NT2/D1 (cell line): ENCODE measurements at regions not wholly inside any gene's neighbourhood (a gene's known extent, or its start where the extent isn't known, plus 50 kb on each side); places are given as distances from the start of the nearest gene placed in this dataset.
"Not testable (repeated sequence)": the region's sequence is repeated elsewhere in the genome, so short reads cannot be mapped to it uniquely, and the experiment has no call there.

Source experiments
- DNase-seq: peaks from one replicate; pipeline ENCODE4 v3.0.0-alpha.2; 2011; ENCODE audit warnings: low read depth, low spot score
- H3K27me3 ChIP-seq: 2 replicates; pipeline ENCODE4 v1.6.0; 2011; ENCODE audit warnings: mild to moderate bottlenecking; ENCODE audit not compliant: insufficient read length, insufficient read depth
- H3K36me3 ChIP-seq: 2 replicates; pipeline ENCODE4 v1.6.1; 2011; ENCODE audit warnings: mild to moderate bottlenecking, low read length, mixed read lengths; ENCODE audit not compliant: insufficient read depth, insufficient read length
- H3K4me1 ChIP-seq: 2 replicates; pipeline ENCODE4 v1.5.1; 2011; ENCODE audit not compliant: insufficient read depth, insufficient read length
- H3K4me3 ChIP-seq: 2 replicates; pipeline ENCODE4 v1.5.1; 2011; ENCODE audit warnings: low read depth; ENCODE audit not compliant: insufficient read length
- H3K9ac ChIP-seq: 2 replicates; pipeline ENCODE4 v1.6.0; 2011; ENCODE audit warnings: low read depth; ENCODE audit not compliant: insufficient read length
- H3K9me3 ChIP-seq: 2 replicates; pipeline ENCODE4 v1.5.1; 2011; ENCODE audit warnings: mild to moderate bottlenecking, low read length; ENCODE audit not compliant: insufficient read depth
- SUZ12 ChIP-seq: IDR thresholded peaks from 2 replicates; pipeline ENCODE4 v1.6.1; 2011; ENCODE audit not compliant: insufficient read length, insufficient read depth; ENCODE audit errors: extremely low read depth
- YY1 ChIP-seq: IDR thresholded peaks from 2 replicates; pipeline ENCODE4 v1.6.1; 2011; ENCODE audit not compliant: insufficient read length, insufficient read depth
- ZNF274 ChIP-seq: IDR thresholded peaks from 2 replicates; pipeline ENCODE4 v1.6.1; 2011; ENCODE audit warnings: mild to moderate bottlenecking, low read depth, low read length

GRCh38 chr4:158094413-158095134 lies 78.3 kb downstream of the GASK1B start:
- Histone ChIP-seq H3K9me3 (no peaks in the 10 kb centered on the region; the same call in 1 of the 2 replicates), H3K27me3 (no peaks in the 10 kb centered on the region), H3K36me3 (no peaks in the 10 kb centered on the region), H3K4me1 (no peaks in the 10 kb centered on the region), H3K4me3 (no peak overlapping the region), H3K9ac (no peak overlapping the region)
- DNase-seq = no peak
- TF ChIP-seq ZNF274 (no peak), SUZ12 (no peak), YY1 (no peak)

- TF ChIP-seq SUZ12 = no peak
- no peak for TF ChIP-seq ZNF274
- TF ChIP-seq YY1 = no peak
- Histone ChIP-seq H3K9me3 (no peaks in the 10 kb centered on the region), H3K4me3 (no peak overlapping the region), H3K9ac (no peak overlapping the region), H3K27me3 (no peaks in the 10 kb centered on the region), H3K36me3 (no peaks in the 10 kb centered on the region), H3K4me1 (no peaks in the 10 kb centered on the region)
- DNase-seq = no peak
Observed at GRCh38 chr4:158090323-158090722, 82.5 kb downstream of the GASK1B start.

- H3K4me1 ChIP-seq, DNase-seq, H3K36me3 ChIP-seq, H3K4me3 ChIP-seq, H3K9me3 ChIP-seq, H3K27me3 ChIP-seq, H3K9ac ChIP-seq: not testable (repeated sequence)
Observed at GRCh38 chr4:158089897-158090296, 82.9 kb downstream of the GASK1B start.

DNA sequence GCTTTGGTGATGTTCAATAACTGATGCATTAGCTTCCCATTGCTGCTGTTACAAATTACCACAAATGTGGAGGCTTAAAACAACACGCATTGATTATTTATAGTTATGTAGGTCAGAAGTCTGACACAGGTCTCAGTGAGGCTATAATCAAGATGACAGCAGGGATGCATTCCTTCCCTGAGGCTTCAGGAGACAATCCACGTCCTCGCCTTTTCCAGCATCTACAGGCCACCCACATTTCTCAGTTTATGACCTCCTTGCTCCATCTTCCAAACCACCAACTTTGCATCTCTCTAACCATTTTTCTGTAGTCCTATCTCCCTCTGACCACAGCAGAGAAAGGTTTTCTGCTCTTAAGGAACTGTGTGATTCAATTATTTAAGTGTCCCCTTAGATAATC lies 92.5 kb downstream of the GASK1B start:
- no peaks in the 10 kb centered on the region for H3K4me1 ChIP-seq
- no peak for DNase-seq
- H3K4me3 ChIP-seq = no peak overlapping the region
- no peak overlapping the region for H3K9ac ChIP-seq
- no peaks in the 10 kb centered on the region for H3K36me3 ChIP-seq
- TF ChIP-seq YY1 (no peak), SUZ12 (no peak), ZNF274 (no peak)
- no peaks in the 10 kb centered on the region for H3K27me3 ChIP-seq
- H3K9me3 ChIP-seq = no peaks in the 10 kb centered on the region

DNA sequence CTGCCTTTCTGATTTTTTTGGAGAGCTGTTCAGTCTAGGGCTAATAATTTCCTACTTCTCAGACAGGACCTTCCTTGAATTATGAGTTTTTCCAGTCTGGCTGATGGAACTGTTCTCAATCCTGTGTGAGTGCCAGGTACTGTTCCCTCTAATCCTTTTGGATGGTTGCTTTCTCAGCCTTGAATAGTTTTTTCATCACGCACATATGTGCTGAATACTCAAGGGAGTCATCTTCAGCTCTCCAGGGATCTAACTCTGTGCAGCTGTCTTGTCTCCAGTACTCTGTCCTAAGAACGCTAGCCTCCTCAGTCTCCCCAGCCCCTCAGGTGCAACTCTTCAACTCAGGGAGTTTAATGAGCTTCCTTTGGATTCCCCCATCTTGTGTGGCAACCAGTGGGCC lies 93.2 kb downstream of the GASK1B start:
- Histone ChIP-seq H3K4me3 (no peak overlapping the region), H3K36me3 (no peaks in the 10 kb centered on the region), H3K4me1 (no peaks in the 10 kb centered on the region), H3K27me3 (no peaks in the 10 kb centered on the region), H3K9me3 (no peaks in the 10 kb centered on the region), H3K9ac (no peak overlapping the region)
- no peak for DNase-seq
- TF ChIP-seq YY1 = no peak
- TF ChIP-seq SUZ12 = no peak
- no peak for TF ChIP-seq ZNF274

- TF ChIP-seq YY1 (no peak), SUZ12 (no peak), ZNF274 (no peak)
Observed at GRCh38 chr4:158077835-158078234, 95.0 kb downstream of the GASK1B start.

DNA sequence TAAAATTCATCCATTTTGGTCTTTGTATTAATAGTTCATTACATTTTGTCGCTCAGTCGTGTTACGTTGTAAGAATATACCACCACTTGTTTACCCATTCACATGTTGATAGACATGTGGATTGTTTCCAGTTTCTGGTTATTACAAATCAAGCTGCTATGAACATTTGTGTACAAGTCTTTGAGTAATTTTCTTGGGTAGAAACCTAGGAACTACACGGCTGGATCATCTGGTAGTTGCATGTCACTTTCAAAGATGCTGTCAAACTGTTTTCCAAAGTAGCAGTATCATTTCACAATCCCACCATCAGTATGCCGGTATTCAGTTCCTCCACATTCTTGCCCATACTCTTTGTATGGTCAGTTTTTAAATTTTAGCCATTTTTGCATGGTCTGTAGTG lies 98.0 kb downstream of the GASK1B start:
- H3K27me3 ChIP-seq = no peaks in the 10 kb centered on the region
- DNase-seq = no peak
- no peak overlapping the region for H3K9ac ChIP-seq
- TF ChIP-seq YY1 = no peak
- TF ChIP-seq SUZ12 = no peak
- no peak for TF ChIP-seq ZNF274
- H3K36me3 ChIP-seq = no peaks in the 10 kb centered on the region
- no peaks in the 10 kb centered on the region for H3K9me3 ChIP-seq
- no peak overlapping the region for H3K4me3 ChIP-seq
- H3K4me1 ChIP-seq = no peaks in the 10 kb centered on the region

More at GRCh38 chr4:158077835-158078234, 95.0 kb downstream of the GASK1B start:
- no peak overlapping the region for H3K4me3 ChIP-seq
- H3K9ac ChIP-seq = no peak overlapping the region
- no peaks in the 10 kb centered on the region for H3K36me3 ChIP-seq
- H3K9me3 ChIP-seq = no peaks in the 10 kb centered on the region
- no peaks in the 10 kb centered on the region for H3K27me3 ChIP-seq
- H3K4me1 ChIP-seq = no peaks in the 10 kb centered on the region
- no peak for DNase-seq

GRCh38 chr4:158071931-158072330 lies 100.9 kb downstream of the GASK1B start:
- no peaks in the 10 kb centered on the region for H3K4me1 ChIP-seq

More at GRCh38 chr4:158071931-158072330, 100.9 kb downstream of the GASK1B start:
- Histone ChIP-seq H3K27me3 (no peaks in the 10 kb centered on the region), H3K9ac (no peak overlapping the region), H3K4me3 (no peak overlapping the region), H3K36me3 (no peaks in the 10 kb centered on the region), H3K9me3 (no peaks in the 10 kb centered on the region)
- no peak for TF ChIP-seq SUZ12
- TF ChIP-seq ZNF274 = no peak
- no peak for TF ChIP-seq YY1
- no peak for DNase-seq
